ENCODE measurements at regions not wholly inside any gene's neighbourhood (a gene's known extent, or its start where the extent isn't known, plus 50 kb on each side); places are given as distances from the start of the nearest gene placed in this dataset.

DNA sequence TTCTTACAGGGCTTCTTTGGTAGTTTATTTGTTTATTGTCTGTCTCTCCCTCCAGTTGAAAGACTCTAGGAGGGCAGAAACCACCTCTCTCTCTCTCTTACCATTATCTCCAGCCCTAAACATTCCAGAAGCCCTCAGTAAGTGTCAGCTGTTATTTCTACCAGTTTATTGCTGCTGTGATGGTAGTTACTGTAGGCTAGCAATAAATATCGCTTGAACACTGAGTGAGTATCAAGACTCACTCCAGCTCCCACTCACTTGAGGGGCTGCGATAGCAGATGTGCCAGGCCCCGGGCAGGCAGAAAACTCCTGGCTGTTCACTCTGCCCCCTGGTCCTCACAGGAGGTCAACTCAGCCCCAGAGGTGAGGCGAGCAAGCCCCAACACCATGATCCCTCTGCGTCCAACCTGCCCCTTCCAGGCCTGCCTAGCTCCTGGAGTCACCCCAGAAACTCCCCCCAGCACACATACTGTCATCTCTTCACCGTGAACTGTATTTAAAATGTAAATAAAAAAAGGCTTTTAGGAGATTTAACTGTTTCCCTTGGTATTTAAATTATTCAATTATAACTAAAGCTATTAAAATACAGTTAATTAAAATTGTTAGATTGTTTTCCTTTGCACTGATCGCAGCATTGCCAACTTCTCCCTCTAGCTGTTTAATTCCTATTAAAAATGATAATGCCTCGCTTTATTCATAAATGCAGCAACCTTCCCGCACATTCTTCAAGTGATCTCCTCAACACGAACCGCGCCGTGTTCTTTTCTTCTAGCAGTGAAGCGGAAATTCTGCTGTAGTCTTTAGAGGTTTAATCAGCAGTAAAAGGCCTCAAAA, 321.1 kb upstream of the ZMIZ1 start:
- Histone ChIP-seq H3K9ac (ENCODE audit: low read length) (no peak overlapping the region), H3K27ac (ENCODE audit: low read length in 2 of 2) (no peak overlapping the region), H3K9me3 (ENCODE audit: control extremely low read depth in 1 of 3, control insufficient read depth in 2 of 3, insufficient read depth in 1 of 3, low read length in 2 of 3) (no peaks in the 10 kb centered on the region), H3K4me2 (replicated peaks; ENCODE audit: low read depth, low read length, poor library complexity, severe bottlenecking) (no peak overlapping the region), H3K79me2 (ENCODE audit: control insufficient read depth, insufficient read depth, low read length) (no peaks in the 10 kb centered on the region), H3K27me3 (replicated peaks in 1 of 4; ENCODE audit: control extremely low read depth in 1 of 4, control insufficient read depth in 3 of 4, insufficient read depth in 4 of 4, low read length in 3 of 4) (peaks cover 0 to 7% (median 0%) of the 10 kb centered on the region in 4 experiments), H2AFZ (ENCODE audit: insufficient read depth, low read depth, low read length, poor library complexity, severe bottlenecking) (no peak overlapping the region), H4K20me1 (ENCODE audit: control insufficient read depth, insufficient read depth, low read length, poor library complexity, severe bottlenecking) (no peaks in the 10 kb centered on the region), H3K36me3 (replicated peaks in 1 of 2; ENCODE audit: control extremely low read depth in 1 of 2, control insufficient read depth in 1 of 2, extremely low read depth in 1 of 2, insufficient read depth in 2 of 2, low read length in 1 of 2) (no peaks in the 10 kb centered on the region), H3K4me1 (ENCODE audit: control insufficient read depth in 2 of 2, insufficient read depth in 2 of 2, low read length in 2 of 2) (no peaks in the 10 kb centered on the region), H3K4me3 (ENCODE audit: control extremely low read depth in 1 of 5, extremely low read depth in 1 of 5, insufficient read depth in 1 of 5, low read depth in 2 of 5, low read length in 4 of 5) (no peak overlapping the region)
- Mint-ChIP-seq H3K9me3 (ENCODE audit: insufficient read depth) (no peaks in the 10 kb centered on the region), H3K4me1 (no peaks in the 10 kb centered on the region), H3K4me3 (no peak overlapping the region), H3K27ac (no peak overlapping the region), H3K27me3 (peaks cover 45% of the 10 kb centered on the region)
- ChIA-PET CTCF (no interaction called here), POLR2A (no interaction called here)
- 92% methylated on average over 4 of the region's 14 CpGs for WGBS (ENCODE audit: insufficient coverage)
- no peak for DNase-seq
- TF ChIP-seq, protein P1, sequence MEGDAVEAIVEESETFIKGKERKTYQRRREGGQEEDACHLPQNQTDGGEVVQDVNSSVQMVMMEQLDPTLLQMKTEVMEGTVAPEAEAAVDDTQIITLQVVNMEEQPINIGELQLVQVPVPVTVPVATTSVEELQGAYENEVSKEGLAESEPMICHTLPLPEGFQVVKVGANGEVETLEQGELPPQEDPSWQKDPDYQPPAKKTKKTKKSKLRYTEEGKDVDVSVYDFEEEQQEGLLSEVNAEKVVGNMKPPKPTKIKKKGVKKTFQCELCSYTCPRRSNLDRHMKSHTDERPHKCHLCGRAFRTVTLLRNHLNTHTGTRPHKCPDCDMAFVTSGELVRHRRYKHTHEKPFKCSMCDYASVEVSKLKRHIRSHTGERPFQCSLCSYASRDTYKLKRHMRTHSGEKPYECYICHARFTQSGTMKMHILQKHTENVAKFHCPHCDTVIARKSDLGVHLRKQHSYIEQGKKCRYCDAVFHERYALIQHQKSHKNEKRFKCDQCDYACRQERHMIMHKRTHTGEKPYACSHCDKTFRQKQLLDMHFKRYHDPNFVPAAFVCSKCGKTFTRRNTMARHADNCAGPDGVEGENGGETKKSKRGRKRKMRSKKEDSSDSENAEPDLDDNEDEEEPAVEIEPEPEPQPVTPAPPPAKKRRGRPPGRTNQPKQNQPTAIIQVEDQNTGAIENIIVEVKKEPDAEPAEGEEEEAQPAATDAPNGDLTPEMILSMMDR (IDR thresholded peaks at IDR 0.05) = no peak
- no peak for TF ChIP-seq EZH2 (IDR thresholded peaks at IDR 0.05; ENCODE audit: borderline replicate concordance, insufficient read depth, low read depth, low read length, poor library complexity, severe bottlenecking)
- ATAC-seq (ENCODE audit: low read depth) = no peak
- intact Hi-C loops (cut with micrococcal nuclease) = no loop called here

DNA sequence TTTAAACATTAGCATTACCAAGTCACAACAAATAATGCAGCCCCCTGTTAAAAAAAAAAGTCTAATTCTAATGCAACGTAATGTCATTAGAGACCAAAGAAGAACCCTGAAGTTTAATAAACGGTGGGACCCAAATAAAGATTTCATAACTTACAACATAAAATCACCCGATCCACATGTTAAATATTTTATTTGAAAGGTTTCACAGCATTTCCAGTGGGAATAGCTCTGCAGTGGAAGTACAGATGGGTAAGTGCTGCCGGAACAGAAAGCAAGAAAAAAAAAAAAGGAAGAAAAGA, 320.6 kb upstream of the ZMIZ1 start:
- no peak overlapping the region for H3K9ac ChIP-seq (ENCODE audit: low read length)
- ATAC-seq (ENCODE audit: low read depth) = no peak
- peaks cover 0 to 7% (median 0%) of the 10 kb centered on the region in 4 experiments for H3K27me3 ChIP-seq (replicated peaks in 1 of 4; ENCODE audit: control extremely low read depth in 1 of 4, control insufficient read depth in 3 of 4, insufficient read depth in 4 of 4, low read length in 3 of 4)
- TF ChIP-seq EZH2 (IDR thresholded peaks at IDR 0.05; ENCODE audit: borderline replicate concordance, insufficient read depth, low read depth, low read length, poor library complexity, severe bottlenecking) = no peak
- TF ChIP-seq, protein P1 (IDR thresholded peaks at IDR 0.05) = no peak
- no peaks in the 10 kb centered on the region for H3K4me1 ChIP-seq (ENCODE audit: control insufficient read depth in 2 of 2, insufficient read depth in 2 of 2, low read length in 2 of 2)
- no peaks in the 10 kb centered on the region for H4K20me1 ChIP-seq (ENCODE audit: control insufficient read depth, insufficient read depth, low read length, poor library complexity, severe bottlenecking)
- no peaks in the 10 kb centered on the region for H3K9me3 ChIP-seq (ENCODE audit: control extremely low read depth in 1 of 3, control insufficient read depth in 2 of 3, insufficient read depth in 1 of 3, low read length in 2 of 3)
- no peaks in the 10 kb centered on the region for H3K79me2 ChIP-seq (ENCODE audit: control insufficient read depth, insufficient read depth, low read length)
- no peaks in the 10 kb centered on the region for H3K9me3 Mint-ChIP-seq (ENCODE audit: insufficient read depth)
- no peak overlapping the region for H3K27ac Mint-ChIP-seq
- ChIA-PET POLR2A (no interaction called here), CTCF (no interaction called here)
- no peaks in the 10 kb centered on the region for H3K36me3 ChIP-seq (replicated peaks in 1 of 2; ENCODE audit: control extremely low read depth in 1 of 2, control insufficient read depth in 1 of 2, extremely low read depth in 1 of 2, insufficient read depth in 2 of 2, low read length in 1 of 2)
- peaks cover 48% of the 10 kb centered on the region for H3K27me3 Mint-ChIP-seq
- no peak for DNase-seq
- H3K4me3 ChIP-seq (ENCODE audit: control extremely low read depth in 1 of 5, extremely low read depth in 1 of 5, insufficient read depth in 1 of 5, low read depth in 2 of 5, low read length in 4 of 5) = no peak overlapping the region
- H3K4me2 ChIP-seq (replicated peaks; ENCODE audit: low read depth, low read length, poor library complexity, severe bottlenecking) = no peak overlapping the region
- intact Hi-C loops (cut with micrococcal nuclease) = no loop called here
- H3K4me3 Mint-ChIP-seq = no peak overlapping the region
- H3K4me1 Mint-ChIP-seq = no peaks in the 10 kb centered on the region
- no peak overlapping the region for H3K27ac ChIP-seq (ENCODE audit: low read length in 2 of 2)
- no peak overlapping the region for H2AFZ ChIP-seq (ENCODE audit: insufficient read depth, low read depth, low read length, poor library complexity, severe bottlenecking)
- WGBS (ENCODE audit: insufficient coverage) = 91% methylated on average over 1 of the region's 4 CpGs
